IMR-90 (cell line): ENCODE measurements at regions not wholly inside any gene's neighbourhood (a gene's known extent, or its start where the extent isn't known, plus 50 kb on each side); places are given as distances from the start of the nearest gene placed in this dataset.
"Not testable (repeated sequence)": the region's sequence is repeated elsewhere in the genome, so short reads cannot be mapped to it uniquely, and the experiment has no call there.

Experiments
- ATAC-seq: fragments of 200-7000 bp; cut with Tn5 transposase; 2 replicates; pipeline ENCODE4 v1.9.1; 2020; ENCODE audit warnings: low read depth, mild to moderate bottlenecking, moderate library complexity
- BruUV-seq: library from RNA; stranded (reverse); fragments of 400-500 nt; replicated peaks from 2 replicates; lab custom pipeline; 2021; lab: Mats Ljungman, UMichigan
- CTCF ChIA-PET: fragments of 300-600 bp; formaldehyde crosslinking; extraction: SDS; loops from one replicate; lab custom pipeline; 2021; ENCODE audit warnings: antibody characterized with exemption; lab: Yijun Ruan, JAX
- POLR2A ChIA-PET: fragments of 300-600 bp; sonication (Branson Sonifier 250); formaldehyde crosslinking; loops from one replicate; lab custom pipeline; 2022; ENCODE audit warnings: antibody characterized with exemption; ENCODE audit not compliant: unreplicated experiment; lab: Charles Lee
- DNase-seq: peaks from one replicate; pipeline ENCODE4 v3.0.0; 2013
- H2AFZ ChIP-seq: replicated peaks from 2 replicates; pipeline ENCODE3; 2013; ENCODE audit warnings: low read length, mild to moderate bottlenecking; ENCODE audit not compliant: poor library complexity
- H2AK5ac ChIP-seq: 2 replicates; pipeline ENCODE4 v1.6.1; 2013; ENCODE audit warnings: low read depth, low read length, inconsistent platforms
- H2AK9ac ChIP-seq: replicated peaks from 2 replicates; pipeline ENCODE3; 2013; ENCODE audit warnings: mild to moderate bottlenecking, low read depth, low read length, moderate library complexity; ENCODE audit not compliant: poor library complexity
- H2BK120ac ChIP-seq: 2 replicates; pipeline ENCODE4 v1.6.1; 2013; ENCODE audit warnings: low read depth, low read length, inconsistent platforms
- H2BK15ac ChIP-seq: 3 replicates; pipeline ENCODE4 v1.6.1; 2013; ENCODE audit warnings: low read depth, low read length, inconsistent platforms
- H2BK20ac ChIP-seq: 2 replicates; pipeline ENCODE4 v1.6.1; 2013; ENCODE audit warnings: low read depth, mild to moderate bottlenecking, inconsistent platforms, low read length, moderate library complexity
- H2BK5ac ChIP-seq: 2 replicates; pipeline ENCODE4 v1.6.1; 2013; ENCODE audit warnings: mild to moderate bottlenecking, low read depth, low read length, inconsistent platforms; ENCODE audit not compliant: poor library complexity, severe bottlenecking
- H3K14ac ChIP-seq: replicated peaks from 2 replicates; pipeline ENCODE4 v1.6.1; 2013; ENCODE audit warnings: low read depth, low read length, inconsistent platforms
- H3K18ac ChIP-seq: 2 replicates; pipeline ENCODE4 v1.6.1; 2013; ENCODE audit warnings: low read depth, low read length, control low read depth
- H3K23ac ChIP-seq: 2 replicates; pipeline ENCODE4 v1.6.1; 2013; ENCODE audit warnings: low read depth, low read length, inconsistent platforms
- H3K27ac ChIP-seq: 2 replicates; pipeline ENCODE4 v1.5.1; 2013; ENCODE audit warnings: mild to moderate bottlenecking, control low read depth, low read length; ENCODE audit not compliant: insufficient read depth
- H3K27me3 ChIP-seq: 2 replicates; pipeline ENCODE4 v1.6.1; 2013; ENCODE audit warnings: low read length; ENCODE audit not compliant: control insufficient read depth, insufficient read depth
- H3K36me3 ChIP-seq: 2 replicates; pipeline ENCODE4 v1.6.1; 2013; ENCODE audit warnings: low read length, mixed read lengths; ENCODE audit not compliant: control insufficient read depth, insufficient read depth
- H3K4ac ChIP-seq: 2 replicates; pipeline ENCODE4 v1.6.1; 2013; ENCODE audit warnings: low read depth, low read length, inconsistent platforms
- H3K4me1 ChIP-seq: 2 replicates; pipeline ENCODE4 v1.6.1; 2013; ENCODE audit warnings: low read length, mixed read lengths; ENCODE audit not compliant: control insufficient read depth, insufficient read depth
- H3K4me2 ChIP-seq: 2 replicates; pipeline ENCODE4 v1.6.1; 2013; ENCODE audit warnings: low read depth, mild to moderate bottlenecking, control low read depth, low read length, moderate library complexity
- H3K4me3 ChIP-seq: 2 replicates; pipeline ENCODE4 v1.5.1; 2013; ENCODE audit warnings: low read depth, mild to moderate bottlenecking, control low read depth, low read length, moderate library complexity; ENCODE audit not compliant: insufficient read depth
- H3K56ac ChIP-seq: 2 replicates; pipeline ENCODE4 v1.6.1; 2013; ENCODE audit warnings: low read length, inconsistent platforms; ENCODE audit not compliant: insufficient read depth; ENCODE audit errors: extremely low read depth
- H3K79me1 ChIP-seq, 2 experiments: 2 replicates each; pipeline ENCODE4 v1.6.1; 2013; ENCODE audit warnings: low read length in 2 of 2, inconsistent platforms in 1 of 2, low read depth in 1 of 2
- H3K9ac ChIP-seq: 2 replicates; pipeline ENCODE4 v1.6.1; 2013; ENCODE audit warnings: low read depth, low read length, control low read depth
- H3K9me1 ChIP-seq: 2 replicates; pipeline ENCODE4 v1.6.1; 2013; ENCODE audit warnings: low read length, inconsistent platforms; ENCODE audit not compliant: insufficient read depth
- H3K9me3 ChIP-seq: 2 replicates; pipeline ENCODE4 v1.6.1; 2013; ENCODE audit warnings: low read length; ENCODE audit not compliant: control insufficient read depth, insufficient read depth
- H4K20me1 ChIP-seq: 2 replicates; pipeline ENCODE4 v1.6.1; 2013; ENCODE audit warnings: low read length, inconsistent platforms; ENCODE audit not compliant: insufficient read depth
- H4K5ac ChIP-seq: 2 replicates; pipeline ENCODE4 v1.6.1; 2013; ENCODE audit warnings: mild to moderate bottlenecking, low read depth, low read length, control low read depth
- H4K8ac ChIP-seq, 2 experiments: 2 replicates each; pipeline ENCODE4 v1.6.1; 2013; ENCODE audit warnings: low read depth in 2 of 2, low read length in 2 of 2, control low read depth in 1 of 2, inconsistent platforms in 1 of 2
- H4K91ac ChIP-seq: 2 replicates; pipeline ENCODE4 v1.6.1; 2013; ENCODE audit warnings: low read depth, low read length, inconsistent platforms; ENCODE audit not compliant: insufficient read depth
- WGBS, 2 experiments: methylation state at CpG; one replicate each; pipeline versions ENCODE4 v1.1.5 to v1.1.7; 2013; ENCODE audit warnings: missing lambda C conversion rate in 2 of 2; ENCODE audit not compliant: insufficient read length in 1 of 2; ENCODE audit errors: extremely low coverage in 2 of 2; 5-methylcytosine and 5-hydroxymethylcytosine counted together
- dilution Hi-C: fragments of 300-500 bp; cut with HindIII; formaldehyde crosslinking; loops from one replicate; pipeline ENCODE4 v1.14.3; 2018; ENCODE audit warnings: low sequenced_read_pairs; ENCODE audit not compliant: unreplicated experiment
- in situ Hi-C: fragments of 300-500 bp; cut with MboI; formaldehyde crosslinking; loops from 3 replicates; pipeline ENCODE4 v1.14.3; 2019; ENCODE audit warnings: low sequenced_read_pairs, inconsistent platforms, mixed read lengths
- intact Hi-C: fragments of 100-400 bp; cut with micrococcal nuclease; formaldehyde crosslinking; loops from 2 replicates; pipeline ENCODE4 v1.10.0; 2022

GRCh38 chr4:9685016-9685415 lies 96.4 kb upstream of the DRD5 start:
- H3K4me3 ChIP-seq, H4K5ac ChIP-seq, H3K4ac ChIP-seq, H3K4me2 ChIP-seq, POLR2A ChIA-PET, H2BK15ac ChIP-seq, H4K20me1 ChIP-seq, H2BK5ac ChIP-seq, H3K4me1 ChIP-seq, H3K27ac ChIP-seq, H3K56ac ChIP-seq, H3K14ac ChIP-seq, BruUV-seq, H4K91ac ChIP-seq, H2AK5ac ChIP-seq, H2AK9ac ChIP-seq, H3K23ac ChIP-seq, ATAC-seq, H3K36me3 ChIP-seq, H3K27me3 ChIP-seq, H3K9me3 ChIP-seq, H4K8ac ChIP-seq, H3K9ac ChIP-seq, in situ Hi-C loops, intact Hi-C loops, H3K18ac ChIP-seq, DNase-seq, H2BK20ac ChIP-seq, H3K79me1 ChIP-seq, dilution Hi-C loops, H2AFZ ChIP-seq, CTCF ChIA-PET, H2BK120ac ChIP-seq, H3K9me1 ChIP-seq: not testable (repeated sequence)
- 9% methylated on average over 3 of the region's 5 CpGs; no CpG with 5 or more reads in 1 of the 2 experiments for WGBS, 2 experiments
